ENCODE measurements at regions not wholly inside any gene's neighbourhood (a gene's known extent, or its start where the extent isn't known, plus 50 kb on each side); places are given as distances from the start of the nearest gene placed in this dataset.

DNA sequence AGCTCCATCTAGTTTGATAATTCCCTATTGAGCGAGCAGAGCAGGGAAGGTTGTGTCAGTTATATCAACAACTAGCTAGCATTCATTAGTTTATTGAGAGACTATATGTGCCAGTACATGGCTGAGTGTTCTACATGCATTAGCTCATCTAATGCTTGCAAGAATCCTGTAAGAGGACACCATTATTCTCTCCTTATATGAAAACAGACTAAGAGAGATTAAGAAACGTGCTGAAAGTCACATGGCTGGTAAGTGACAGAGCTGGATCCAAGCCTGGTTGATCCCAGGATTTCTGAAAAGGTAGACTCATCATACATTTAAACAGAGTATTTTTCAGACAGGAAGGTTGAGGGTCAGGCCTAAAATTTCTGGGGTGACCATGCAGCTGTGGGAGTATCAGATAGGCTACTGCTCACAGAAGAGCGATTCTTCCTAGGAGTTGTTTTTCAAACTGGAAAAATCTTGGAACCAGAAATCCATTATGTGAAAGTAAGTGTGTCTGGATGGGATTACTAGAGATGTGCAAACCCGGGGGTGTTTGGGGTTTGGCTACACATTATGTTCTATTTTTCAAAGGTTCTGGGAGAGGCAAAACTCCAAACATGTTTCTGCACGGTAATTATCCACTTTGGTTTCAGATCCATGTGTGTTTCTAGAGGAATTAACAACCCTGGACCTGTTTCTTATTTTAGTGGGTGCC, 213.3 kb downstream of the FAM76B start:
- TF ChIP-seq, protein P1, sequence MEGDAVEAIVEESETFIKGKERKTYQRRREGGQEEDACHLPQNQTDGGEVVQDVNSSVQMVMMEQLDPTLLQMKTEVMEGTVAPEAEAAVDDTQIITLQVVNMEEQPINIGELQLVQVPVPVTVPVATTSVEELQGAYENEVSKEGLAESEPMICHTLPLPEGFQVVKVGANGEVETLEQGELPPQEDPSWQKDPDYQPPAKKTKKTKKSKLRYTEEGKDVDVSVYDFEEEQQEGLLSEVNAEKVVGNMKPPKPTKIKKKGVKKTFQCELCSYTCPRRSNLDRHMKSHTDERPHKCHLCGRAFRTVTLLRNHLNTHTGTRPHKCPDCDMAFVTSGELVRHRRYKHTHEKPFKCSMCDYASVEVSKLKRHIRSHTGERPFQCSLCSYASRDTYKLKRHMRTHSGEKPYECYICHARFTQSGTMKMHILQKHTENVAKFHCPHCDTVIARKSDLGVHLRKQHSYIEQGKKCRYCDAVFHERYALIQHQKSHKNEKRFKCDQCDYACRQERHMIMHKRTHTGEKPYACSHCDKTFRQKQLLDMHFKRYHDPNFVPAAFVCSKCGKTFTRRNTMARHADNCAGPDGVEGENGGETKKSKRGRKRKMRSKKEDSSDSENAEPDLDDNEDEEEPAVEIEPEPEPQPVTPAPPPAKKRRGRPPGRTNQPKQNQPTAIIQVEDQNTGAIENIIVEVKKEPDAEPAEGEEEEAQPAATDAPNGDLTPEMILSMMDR (IDR thresholded peaks at IDR 0.05), result no peak
- TF ChIP-seq POLR2A (IDR thresholded peaks at IDR 0.05) (no peak), EP300 (IDR thresholded peaks at IDR 0.05) (no peak)
